GM12891 (cell line): ENCODE measurements at regions not wholly inside any gene's neighbourhood (a gene's known extent, or its start where the extent isn't known, plus 50 kb on each side); places are given as distances from the start of the nearest gene placed in this dataset.

Source experiments
- POLR2A ChIP-seq: IDR thresholded peaks from 2 replicates; pipeline ENCODE4 v1.6.1; 2011; ENCODE audit warnings: low read depth, low read length, control low read depth
- TAF1 ChIP-seq: IDR thresholded peaks from 2 replicates; pipeline ENCODE4 v1.6.1; 2011; ENCODE audit warnings: low read depth, low read length, control low read depth

DNA sequence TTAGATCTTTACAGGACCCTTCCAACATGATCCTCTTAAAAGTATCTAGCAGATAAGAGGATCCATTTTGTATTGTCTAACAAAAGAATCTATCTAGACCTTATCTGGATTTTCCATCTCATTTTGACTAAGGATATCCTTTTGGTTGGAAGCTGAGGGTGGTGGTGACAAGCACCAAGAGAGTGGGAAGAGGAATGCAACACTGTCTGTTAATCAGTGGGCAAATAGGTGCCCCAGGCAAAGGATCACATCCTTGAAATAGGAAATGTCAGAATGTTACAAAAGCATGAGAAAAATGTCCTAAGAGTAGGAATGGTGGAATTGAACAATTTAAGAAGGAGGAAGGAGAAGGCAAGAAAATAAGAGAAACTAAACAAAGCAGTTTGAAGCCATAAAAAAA lies 420.7 kb upstream of the CNTN3 start:
- TF ChIP-seq TAF1 (no peak), POLR2A (no peak)
